Astrocyte (in vitro differentiated cells and primary cell): ENCODE measurements at regions not wholly inside any gene's neighbourhood (a gene's known extent, or its start where the extent isn't known, plus 50 kb on each side); places are given as distances from the start of the nearest gene placed in this dataset.

Experiments used
- DNase-seq: peaks from one replicate; pipeline ENCODE4 v3.0.0-alpha.2; 2010; ENCODE audit warnings: low read depth
- FAIRE-seq: peaks from 2 replicates; lab custom pipeline; 2011; peaks lifted over from hg19 to GRCh38; lab: Jason Lieb, UNC
- H2AFZ ChIP-seq: 2 replicates; pipeline ENCODE4 v1.6.0; 2012; ENCODE audit warnings: low read depth, low read length, inconsistent platforms
- H3K27ac ChIP-seq: 2 replicates; pipeline ENCODE4 v1.5.1; 2011; ENCODE audit warnings: low read depth, low read length, inconsistent platforms
- H3K27me3 ChIP-seq: 2 replicates; pipeline ENCODE4 v1.6.0; 2011; ENCODE audit warnings: low read length, inconsistent platforms; ENCODE audit not compliant: insufficient read depth
- H3K36me3 ChIP-seq: 2 replicates; pipeline ENCODE4 v1.5.1; 2011; ENCODE audit warnings: low read length, inconsistent platforms; ENCODE audit not compliant: insufficient read depth
- H3K4me1 ChIP-seq: 2 replicates; pipeline ENCODE4 v1.5.1; 2011; ENCODE audit warnings: low read length, inconsistent platforms; ENCODE audit not compliant: insufficient read depth
- H3K4me2 ChIP-seq: 2 replicates; pipeline ENCODE4 v1.6.0; 2012; ENCODE audit warnings: low read length, inconsistent platforms
- H3K4me3 ChIP-seq: 2 replicates; pipeline ENCODE4 v1.5.1; 2011; ENCODE audit warnings: low read depth, mild to moderate bottlenecking, low read length, inconsistent platforms; ENCODE audit not compliant: insufficient read depth
- H3K79me2 ChIP-seq: 2 replicates; pipeline ENCODE4 v1.6.0; 2012; ENCODE audit warnings: mild to moderate bottlenecking, low read length, inconsistent platforms; ENCODE audit not compliant: insufficient read depth
- H3K9ac ChIP-seq: 2 replicates; pipeline ENCODE4 v1.6.0; 2012; ENCODE audit warnings: mild to moderate bottlenecking, low read length, inconsistent platforms
- H3K9me3 ChIP-seq: 2 replicates; pipeline ENCODE4 v1.5.1; 2012; ENCODE audit warnings: low read depth, mild to moderate bottlenecking, low read length, inconsistent platforms; ENCODE audit not compliant: insufficient read depth
- H4K20me1 ChIP-seq: 2 replicates; pipeline ENCODE4 v1.6.0; 2012; ENCODE audit warnings: low read length, inconsistent platforms; ENCODE audit not compliant: insufficient read depth
- H3K27ac Mint-ChIP-seq: one replicate; pipeline ENCODE4 v1.8.0; 2021; ENCODE audit warnings: mild to moderate bottlenecking, mixed read lengths; ENCODE audit not compliant: unreplicated experiment
- H3K27me3 Mint-ChIP-seq: one replicate; pipeline ENCODE4 v1.8.0; 2021; ENCODE audit warnings: low read depth, mixed read lengths; ENCODE audit not compliant: unreplicated experiment
- H3K36me3 Mint-ChIP-seq: one replicate; pipeline ENCODE4 v1.8.0; 2021; ENCODE audit warnings: low read depth, mixed read lengths; ENCODE audit not compliant: unreplicated experiment
- H3K4me1 Mint-ChIP-seq: one replicate; pipeline ENCODE4 v1.8.0; 2021; ENCODE audit warnings: low read depth, mixed read lengths; ENCODE audit not compliant: unreplicated experiment
- H3K4me3 Mint-ChIP-seq: one replicate; pipeline ENCODE4 v1.8.0; 2021; ENCODE audit warnings: mild to moderate bottlenecking, moderate library complexity, mixed read lengths; ENCODE audit not compliant: unreplicated experiment
- H3K9me3 Mint-ChIP-seq: one replicate; pipeline ENCODE4 v1.8.0; 2021; ENCODE audit warnings: mild to moderate bottlenecking, mixed read lengths; ENCODE audit not compliant: unreplicated experiment
- EZH2 ChIP-seq: IDR thresholded peaks from 2 replicates; pipeline ENCODE4 v1.6.1; 2012; ENCODE audit warnings: mild to moderate bottlenecking, low read length, inconsistent platforms; ENCODE audit not compliant: insufficient read depth
- TF ChIP-seq, protein P1 (sequence below): IDR thresholded peaks from 2 replicates; pipeline ENCODE4 v1.5.1; 2011; ENCODE audit warnings: low read depth, mild to moderate bottlenecking, inconsistent platforms, low read length, moderate library complexity; ENCODE audit not compliant: insufficient read depth

GRCh38 chr16:26267641-26268040 lies 575.9 kb downstream of the HS3ST4 start:
- Histone ChIP-seq H3K9ac (no peak overlapping the region), H3K4me3 (no peak overlapping the region), H4K20me1 (no peaks in the 10 kb centered on the region), H3K4me2 (no peak overlapping the region), H3K36me3 (no peaks in the 10 kb centered on the region), H2AFZ (no peak overlapping the region), H3K27ac (no peak overlapping the region), H3K79me2 (no peaks in the 10 kb centered on the region), H3K27me3 (no peaks in the 10 kb centered on the region), H3K4me1 (no peaks in the 10 kb centered on the region), H3K9me3 (no peaks in the 10 kb centered on the region)
- Mint-ChIP-seq H3K36me3 (no peaks in the 10 kb centered on the region), H3K9me3 (peaks cover 1% of the 10 kb centered on the region), H3K4me3 (no peak overlapping the region), H3K27me3 (no peaks in the 10 kb centered on the region), H3K27ac (no peak overlapping the region), H3K4me1 (no peaks in the 10 kb centered on the region)
- DNase-seq, result no peak
- FAIRE-seq, result no peak
- TF ChIP-seq EZH2, result no peak
- TF ChIP-seq, protein P1, sequence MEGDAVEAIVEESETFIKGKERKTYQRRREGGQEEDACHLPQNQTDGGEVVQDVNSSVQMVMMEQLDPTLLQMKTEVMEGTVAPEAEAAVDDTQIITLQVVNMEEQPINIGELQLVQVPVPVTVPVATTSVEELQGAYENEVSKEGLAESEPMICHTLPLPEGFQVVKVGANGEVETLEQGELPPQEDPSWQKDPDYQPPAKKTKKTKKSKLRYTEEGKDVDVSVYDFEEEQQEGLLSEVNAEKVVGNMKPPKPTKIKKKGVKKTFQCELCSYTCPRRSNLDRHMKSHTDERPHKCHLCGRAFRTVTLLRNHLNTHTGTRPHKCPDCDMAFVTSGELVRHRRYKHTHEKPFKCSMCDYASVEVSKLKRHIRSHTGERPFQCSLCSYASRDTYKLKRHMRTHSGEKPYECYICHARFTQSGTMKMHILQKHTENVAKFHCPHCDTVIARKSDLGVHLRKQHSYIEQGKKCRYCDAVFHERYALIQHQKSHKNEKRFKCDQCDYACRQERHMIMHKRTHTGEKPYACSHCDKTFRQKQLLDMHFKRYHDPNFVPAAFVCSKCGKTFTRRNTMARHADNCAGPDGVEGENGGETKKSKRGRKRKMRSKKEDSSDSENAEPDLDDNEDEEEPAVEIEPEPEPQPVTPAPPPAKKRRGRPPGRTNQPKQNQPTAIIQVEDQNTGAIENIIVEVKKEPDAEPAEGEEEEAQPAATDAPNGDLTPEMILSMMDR, result no peak

GRCh38 chr16:26269673-26270072 lies 577.9 kb downstream of the HS3ST4 start:
- no peaks in the 10 kb centered on the region for H3K36me3 ChIP-seq
- H3K79me2 ChIP-seq, result no peaks in the 10 kb centered on the region
- Mint-ChIP-seq H3K9me3 (no peaks in the 10 kb centered on the region), H3K4me1 (no peaks in the 10 kb centered on the region), H3K36me3 (no peaks in the 10 kb centered on the region), H3K4me3 (no peak overlapping the region), H3K27me3 (no peaks in the 10 kb centered on the region), H3K27ac (no peak overlapping the region)
- H3K9ac ChIP-seq, result no peak overlapping the region
- H3K27ac ChIP-seq, result no peak overlapping the region
- no peak for DNase-seq
- H3K4me2 ChIP-seq, result no peak overlapping the region
- H3K9me3 ChIP-seq, result peaks cover 4% of the 10 kb centered on the region
- TF ChIP-seq, protein P1, result no peak
- TF ChIP-seq EZH2, result no peak
- no peak overlapping the region for H3K4me3 ChIP-seq
- H3K27me3 ChIP-seq, result no peaks in the 10 kb centered on the region
- FAIRE-seq, result no peak
- H4K20me1 ChIP-seq, result no peaks in the 10 kb centered on the region
- H3K4me1 ChIP-seq, result no peaks in the 10 kb centered on the region
- H2AFZ ChIP-seq, result no peak overlapping the region

DNA sequence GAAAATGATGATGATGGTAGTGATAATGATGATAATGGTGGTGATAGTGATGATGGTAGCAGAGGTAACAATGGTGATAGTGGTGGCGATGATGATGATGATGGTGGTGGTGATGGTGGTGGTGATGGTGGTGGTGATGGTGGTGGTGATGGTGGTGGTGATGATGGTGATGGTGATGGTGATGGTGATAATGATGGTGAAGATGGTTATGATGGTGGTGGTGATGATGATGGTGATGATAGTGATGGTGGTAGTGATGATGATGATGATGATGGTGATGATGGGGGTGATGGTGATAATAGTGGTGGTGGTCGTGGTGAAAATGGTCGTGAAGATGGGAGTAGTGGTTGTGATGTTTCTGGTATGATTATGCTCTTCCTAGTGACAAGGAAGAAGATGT lies 581.8 kb downstream of the HS3ST4 start:
- Histone ChIP-seq H3K4me1 (no peaks in the 10 kb centered on the region), H3K4me3 (no peak overlapping the region), H2AFZ (no peak overlapping the region), H3K4me2 (no peak overlapping the region), H3K27ac (no peak overlapping the region), H4K20me1 (no peaks in the 10 kb centered on the region), H3K9ac (no peak overlapping the region), H3K79me2 (no peaks in the 10 kb centered on the region), H3K27me3 (no peaks in the 10 kb centered on the region), H3K36me3 (no peaks in the 10 kb centered on the region), H3K9me3 (peaks cover 4% of the 10 kb centered on the region)
- Mint-ChIP-seq H3K27me3 (no peaks in the 10 kb centered on the region), H3K36me3 (no peaks in the 10 kb centered on the region), H3K9me3 (no peaks in the 10 kb centered on the region), H3K4me1 (no peaks in the 10 kb centered on the region), H3K27ac (no peak overlapping the region), H3K4me3 (no peak overlapping the region)
- no peak for FAIRE-seq
- no peak for TF ChIP-seq EZH2
- TF ChIP-seq, protein P1, result no peak
- DNase-seq, result no peak
